ENCODE measurements at regions not wholly inside any gene's neighbourhood (a gene's known extent, or its start where the extent isn't known, plus 50 kb on each side); places are given as distances from the start of the nearest gene placed in this dataset.
A peak's percentile ranks its signal among the peaks of the same experiment; 100 is the strongest.

- TF ChIP-seq EP300 (IDR thresholded peaks at IDR 0.05) (peak in 3 of 4 donors; percentile 12 to 76 (median 47)), POLR2A (IDR thresholded peaks at IDR 0.05) (no peak), POLR2AphosphoS5 (IDR thresholded peaks at IDR 0.05) (peak; percentile 32 to 77 (median 57))
- H3K9me3 ChIP-seq: no peaks in the 10 kb centered on the region
- no peaks in the 10 kb centered on the region for H3K36me3 ChIP-seq
- H3K4me3 ChIP-seq: no peak overlapping the region
- 82 to 86% methylated on average over 18 of the region's 18 CpGs for WGBS, 2 donors
- peak overlapping the region in 2 of 4 donors; percentile 60 to 61 for H3K27ac ChIP-seq
- intact Hi-C loops (cut with DNase I): loop anchor here (5.0 to 10.0 kb wide), 4 partner anchors 114 to 894 kb away; partner anchors contain the start of gene WDR25
- peak; percentile 84 for DNase-seq
- peaks cover 0 to 24% (median 4%) of the 10 kb centered on the region in 3 donors for H3K27me3 ChIP-seq
- H3K4me1 ChIP-seq: peaks cover 0 to 21% (median 17%) of the 10 kb centered on the region in 4 donors
These were observed 65.6 kb upstream of the DLK1 start for GRCh38 chr14:100660882-100661635.

GRCh38 chr14:100662879-100663760, 63.6 kb upstream of the DLK1 start:
- DNase-seq: peak; percentile 77
- Histone ChIP-seq H3K4me1 (peaks cover 0 to 21% (median 17%) of the 10 kb centered on the region in 4 donors), H3K36me3 (no peaks in the 10 kb centered on the region), H3K27ac (no peak overlapping the region), H3K9me3 (no peaks in the 10 kb centered on the region), H3K27me3 (peaks cover 0 to 32% (median 13%) of the 10 kb centered on the region in 3 donors), H3K4me3 (no peak overlapping the region)
- TF ChIP-seq, protein P1, sequence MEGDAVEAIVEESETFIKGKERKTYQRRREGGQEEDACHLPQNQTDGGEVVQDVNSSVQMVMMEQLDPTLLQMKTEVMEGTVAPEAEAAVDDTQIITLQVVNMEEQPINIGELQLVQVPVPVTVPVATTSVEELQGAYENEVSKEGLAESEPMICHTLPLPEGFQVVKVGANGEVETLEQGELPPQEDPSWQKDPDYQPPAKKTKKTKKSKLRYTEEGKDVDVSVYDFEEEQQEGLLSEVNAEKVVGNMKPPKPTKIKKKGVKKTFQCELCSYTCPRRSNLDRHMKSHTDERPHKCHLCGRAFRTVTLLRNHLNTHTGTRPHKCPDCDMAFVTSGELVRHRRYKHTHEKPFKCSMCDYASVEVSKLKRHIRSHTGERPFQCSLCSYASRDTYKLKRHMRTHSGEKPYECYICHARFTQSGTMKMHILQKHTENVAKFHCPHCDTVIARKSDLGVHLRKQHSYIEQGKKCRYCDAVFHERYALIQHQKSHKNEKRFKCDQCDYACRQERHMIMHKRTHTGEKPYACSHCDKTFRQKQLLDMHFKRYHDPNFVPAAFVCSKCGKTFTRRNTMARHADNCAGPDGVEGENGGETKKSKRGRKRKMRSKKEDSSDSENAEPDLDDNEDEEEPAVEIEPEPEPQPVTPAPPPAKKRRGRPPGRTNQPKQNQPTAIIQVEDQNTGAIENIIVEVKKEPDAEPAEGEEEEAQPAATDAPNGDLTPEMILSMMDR (IDR thresholded peaks at IDR 0.05): peak; percentile 62 to 90 (median 80)
- TF ChIP-seq POLR2AphosphoS5 (IDR thresholded peaks at IDR 0.05): no peak
- intact Hi-C loops (cut with DNase I): loop anchor here (5.0 to 10.0 kb wide), 4 partner anchors 116 to 892 kb away; partner anchors contain the start of gene WDR25
- 15 to 34% methylated on average over 21 of the region's 21 CpGs for WGBS, 2 donors

DNA sequence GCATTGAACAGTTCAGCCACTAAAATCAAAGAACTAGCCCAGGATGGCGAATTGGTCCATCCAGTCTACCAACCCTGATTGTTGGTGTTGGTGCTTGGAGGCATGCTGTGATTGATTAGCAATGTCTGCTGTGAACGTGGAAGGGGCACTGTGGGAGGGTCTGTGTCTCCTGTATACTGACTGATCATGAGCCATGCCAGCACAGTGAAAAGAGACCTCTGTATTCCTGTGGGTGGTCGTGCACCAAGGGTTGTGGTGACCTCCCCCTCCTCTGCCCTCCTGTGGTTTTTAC, 63.0 kb upstream of the DLK1 start:
- WGBS, 2 donors: 67 to 74% methylated on average over 3 of the region's 3 CpGs
- no peak for DNase-seq
- Histone ChIP-seq H3K4me1 (peaks cover 0 to 21% (median 17%) of the 10 kb centered on the region in 4 donors), H3K36me3 (no peaks in the 10 kb centered on the region), H3K27me3 (peaks cover 0 to 38% (median 13%) of the 10 kb centered on the region in 3 donors), H3K9me3 (no peaks in the 10 kb centered on the region), H3K4me3 (no peak overlapping the region), H3K27ac (no peak overlapping the region)
- intact Hi-C loops (cut with DNase I): loop anchor here (5.0 to 10.0 kb wide), 4 partner anchors 116 to 891 kb away; partner anchors contain the start of gene WDR25
- TF ChIP-seq, protein P1 (IDR thresholded peaks at IDR 0.05): no peak
- TF ChIP-seq POLR2A (IDR thresholded peaks at IDR 0.05): no peak
- TF ChIP-seq EP300 (IDR thresholded peaks at IDR 0.05): no peak
- no peak for TF ChIP-seq POLR2AphosphoS5 (IDR thresholded peaks at IDR 0.05)

DNA sequence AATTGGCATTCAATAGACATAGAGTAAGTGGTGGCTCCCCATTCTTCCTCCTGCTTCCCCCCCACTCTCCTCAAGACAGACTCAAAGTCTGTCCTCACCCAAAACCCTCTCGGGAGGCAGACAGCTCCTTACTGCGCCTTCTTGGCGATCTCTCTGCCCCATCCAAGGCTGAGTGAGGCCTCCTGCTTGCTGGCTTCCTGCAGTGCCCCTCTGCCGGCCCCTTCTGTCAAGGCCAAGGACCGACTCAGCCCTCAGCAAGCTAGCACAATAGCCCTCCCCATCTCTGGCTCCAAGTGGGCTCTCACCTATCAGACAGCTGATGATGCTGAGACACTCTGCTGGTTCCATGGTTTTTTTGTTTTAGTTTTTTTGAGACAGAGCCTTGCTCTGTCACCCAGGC, 62.5 kb upstream of the DLK1 start:
- 76 to 81% methylated on average over 5 of the region's 5 CpGs for WGBS, 2 donors
- H3K27me3 ChIP-seq: peaks cover 0 to 43% (median 13%) of the 10 kb centered on the region in 3 donors
- TF ChIP-seq EP300 (IDR thresholded peaks at IDR 0.05) (no peak), POLR2AphosphoS5 (IDR thresholded peaks at IDR 0.05) (no peak), POLR2A (IDR thresholded peaks at IDR 0.05) (no peak)
- TF ChIP-seq, protein P1 (IDR thresholded peaks at IDR 0.05): no peak

More for the DNA sequence above, 62.5 kb upstream of the DLK1 start:
- H3K4me3 ChIP-seq: no peak overlapping the region
- no peaks in the 10 kb centered on the region for H3K36me3 ChIP-seq
- no peaks in the 10 kb centered on the region for H3K9me3 ChIP-seq
- DNase-seq: no peak
- H3K4me1 ChIP-seq: peaks cover 0 to 21% (median 17%) of the 10 kb centered on the region in 4 donors
- intact Hi-C loops (cut with DNase I): loop anchor here (5.0 to 10.0 kb wide), 4 partner anchors 117 to 891 kb away; partner anchors contain the start of gene WDR25
- no peak overlapping the region for H3K27ac ChIP-seq

Data from sigmoid colon (tissue), 6 donors.